Right lobe of liver (tissue), 6 donors: ENCODE measurements at regions not wholly inside any gene's neighbourhood (a gene's known extent, or its start where the extent isn't known, plus 50 kb on each side); places are given as distances from the start of the nearest gene placed in this dataset.

ENCODE experiments used
- ATAC-seq, 4 donors: fragments of 200-7000 bp; cut with Tn5 transposase; one replicate each; pipeline ENCODE4 v1.9.1; 2020; ENCODE audit warnings: mild to moderate bottlenecking in 4 of 4, moderate library complexity in 4 of 4
- DNase-seq, 3 donors: peaks; one replicate each; pipeline ENCODE4 v3.0.0-alpha.2; 2020
- H3K27ac ChIP-seq, 3 donors: fragments of 200-600 bp; one replicate each; pipeline ENCODE4 v1.8.0; 2022
- H3K27me3 ChIP-seq, 2 donors: fragments of 200-600 bp; one replicate each; pipeline ENCODE4 v1.8.0; 2022
- H3K36me3 ChIP-seq, 4 donors: fragments of 200-600 bp; sonication (generic) in 1 of 4; one replicate each; pipeline versions ENCODE4 v1.5.1 to v1.8.0; 2017 to 2022; ENCODE audit warnings: control low read depth in 1 of 4
- H3K4me1 ChIP-seq, 4 donors: fragments of 200-600 bp; sonication (generic) in 1 of 4; one replicate each; pipeline versions ENCODE4 v1.5.1 to v1.8.0; 2017 to 2022; ENCODE audit warnings: control low read depth in 1 of 4
- H3K4me3 ChIP-seq, 3 donors: fragments of 200-600 bp; one replicate each; pipeline ENCODE4 v1.8.0; 2022
- H3K9me3 ChIP-seq, 4 donors: fragments of 200-600 bp; sonication (generic) in 1 of 4; one replicate each; pipeline versions ENCODE4 v1.5.1 to v1.8.0; 2017 to 2022; ENCODE audit warnings: control low read depth in 1 of 4
- POLR2A ChIP-seq: fragments of 450-650 bp; IDR thresholded peaks from one replicate; pipeline ENCODE4 v1.6.1; 2017; ENCODE audit warnings: antibody characterized with exemption, mild to moderate bottlenecking
- WGBS: methylation state at CpG from one replicate; pipeline ENCODE4 v1.1.6; 2018; ENCODE audit warnings: low coverage, low lambda C conversion rate; ENCODE audit not compliant: insufficient coverage; ENCODE audit errors: missing lambda C conversion rate; 5-methylcytosine and 5-hydroxymethylcytosine counted together
- intact Hi-C, 2 donors: fragments of 100-400 bp; cut with DNase I; formaldehyde crosslinking; loops; one replicate each; pipeline versions ENCODE4 v1.11.2 to v1.14.1; 2022
- TF ChIP-seq, protein P1 (sequence below), 4 donors: fragments of 200-600 bp in 3 of 4; fragments of 450-650 bp in 1 of 4; IDR thresholded peaks; one replicate each; pipeline versions ENCODE4 v1.5.1 to v1.8.0; 2016 to 2022; ENCODE audit warnings: antibody characterized with exemption in 4 of 4, mild to moderate bottlenecking in 2 of 4
- donor health status: DM: no; HTN: yes; CAD: no.
- donor health status: DM: no; HTN: no; CAD: no.
- donor health status: DM: no; HTN: no; CAD: no.
- donor health status: DM: no; HTN: yes; CAD: no.
- donor health status: DM: no; HTN: yes; CAD: no.

DNA sequence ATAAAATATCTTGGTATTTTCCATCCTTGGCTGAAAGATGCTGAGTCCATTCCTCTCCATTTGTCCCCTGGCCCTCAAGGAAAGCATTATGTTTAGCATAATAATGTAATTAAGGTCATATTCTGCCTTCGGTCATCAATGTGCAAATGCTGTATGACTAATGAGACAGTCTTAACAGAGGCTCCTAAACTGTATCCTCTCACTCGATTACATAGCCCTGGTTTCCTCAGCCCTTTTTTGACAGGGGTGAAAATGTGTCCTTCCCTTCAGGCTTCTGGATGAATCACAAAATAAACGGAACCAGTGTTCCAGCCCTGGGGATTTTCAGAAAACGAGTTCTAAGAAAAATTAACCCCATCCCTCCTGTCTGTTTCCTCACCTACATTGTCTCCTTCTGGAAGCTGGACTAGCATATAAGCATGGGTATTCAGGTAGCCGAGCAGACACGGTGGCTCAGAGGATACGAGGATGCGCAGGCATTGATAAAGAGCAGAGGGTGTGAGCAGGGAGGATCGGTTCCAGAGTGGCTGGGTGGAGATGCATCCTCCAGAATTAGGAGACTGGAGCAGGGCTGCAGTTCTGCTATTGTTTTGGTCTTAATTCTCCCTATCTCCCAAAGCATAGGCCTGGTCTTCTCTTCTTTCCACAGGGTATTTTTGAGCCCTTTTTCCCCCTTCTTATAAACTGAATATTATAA lies 742.9 kb downstream of the TLR4 start:
- no peaks in the 10 kb centered on the region for H3K36me3 ChIP-seq
- no peaks in the 10 kb centered on the region for H3K27me3 ChIP-seq
- no peaks in the 10 kb centered on the region for H3K9me3 ChIP-seq
- TF ChIP-seq, protein P1, sequence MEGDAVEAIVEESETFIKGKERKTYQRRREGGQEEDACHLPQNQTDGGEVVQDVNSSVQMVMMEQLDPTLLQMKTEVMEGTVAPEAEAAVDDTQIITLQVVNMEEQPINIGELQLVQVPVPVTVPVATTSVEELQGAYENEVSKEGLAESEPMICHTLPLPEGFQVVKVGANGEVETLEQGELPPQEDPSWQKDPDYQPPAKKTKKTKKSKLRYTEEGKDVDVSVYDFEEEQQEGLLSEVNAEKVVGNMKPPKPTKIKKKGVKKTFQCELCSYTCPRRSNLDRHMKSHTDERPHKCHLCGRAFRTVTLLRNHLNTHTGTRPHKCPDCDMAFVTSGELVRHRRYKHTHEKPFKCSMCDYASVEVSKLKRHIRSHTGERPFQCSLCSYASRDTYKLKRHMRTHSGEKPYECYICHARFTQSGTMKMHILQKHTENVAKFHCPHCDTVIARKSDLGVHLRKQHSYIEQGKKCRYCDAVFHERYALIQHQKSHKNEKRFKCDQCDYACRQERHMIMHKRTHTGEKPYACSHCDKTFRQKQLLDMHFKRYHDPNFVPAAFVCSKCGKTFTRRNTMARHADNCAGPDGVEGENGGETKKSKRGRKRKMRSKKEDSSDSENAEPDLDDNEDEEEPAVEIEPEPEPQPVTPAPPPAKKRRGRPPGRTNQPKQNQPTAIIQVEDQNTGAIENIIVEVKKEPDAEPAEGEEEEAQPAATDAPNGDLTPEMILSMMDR (IDR thresholded peaks at IDR 0.05), result no peak
- TF ChIP-seq POLR2A, result no peak
- DNase-seq, result no peak
- ATAC-seq, result no peak
- H3K27ac ChIP-seq, result no peak overlapping the region
- H3K4me3 ChIP-seq, result no peak overlapping the region
- WGBS, result 48% methylated on average over 9 of the region's 9 CpGs
- intact Hi-C loops, result no loop called here
- H3K4me1 ChIP-seq, result no peaks in the 10 kb centered on the region

DNA sequence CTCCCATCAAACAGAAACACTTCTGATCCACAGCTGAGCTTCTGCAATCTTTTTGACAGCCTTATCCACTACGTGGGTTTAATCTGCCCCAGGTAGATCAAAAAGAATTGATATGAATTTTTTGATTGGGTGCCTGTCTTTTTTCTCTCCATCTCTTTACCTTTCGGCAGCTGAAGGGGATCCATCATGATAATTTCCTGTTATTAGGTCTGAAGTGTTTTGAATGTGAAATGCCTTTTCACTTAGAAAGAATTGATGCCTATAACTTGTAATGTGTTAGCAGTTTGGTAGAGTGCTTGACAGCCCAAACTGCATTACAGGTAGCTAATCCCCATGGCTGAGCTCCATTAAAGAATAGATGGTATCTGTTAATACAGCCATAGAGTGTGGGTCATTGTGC lies 745.4 kb downstream of the TLR4 start:
- DNase-seq (no peak), ATAC-seq (no peak)
- Histone ChIP-seq H3K9me3 (no peaks in the 10 kb centered on the region), H3K36me3 (no peaks in the 10 kb centered on the region), H3K27ac (no peak overlapping the region), H3K27me3 (no peaks in the 10 kb centered on the region), H3K4me3 (no peak overlapping the region), H3K4me1 (no peaks in the 10 kb centered on the region)
- intact Hi-C loops, result no loop called here
- TF ChIP-seq, protein P1 (IDR thresholded peaks at IDR 0.05), result no peak
- no peak for TF ChIP-seq POLR2A
- WGBS, result 54% methylated on average over 2 of the region's 2 CpGs

DNA sequence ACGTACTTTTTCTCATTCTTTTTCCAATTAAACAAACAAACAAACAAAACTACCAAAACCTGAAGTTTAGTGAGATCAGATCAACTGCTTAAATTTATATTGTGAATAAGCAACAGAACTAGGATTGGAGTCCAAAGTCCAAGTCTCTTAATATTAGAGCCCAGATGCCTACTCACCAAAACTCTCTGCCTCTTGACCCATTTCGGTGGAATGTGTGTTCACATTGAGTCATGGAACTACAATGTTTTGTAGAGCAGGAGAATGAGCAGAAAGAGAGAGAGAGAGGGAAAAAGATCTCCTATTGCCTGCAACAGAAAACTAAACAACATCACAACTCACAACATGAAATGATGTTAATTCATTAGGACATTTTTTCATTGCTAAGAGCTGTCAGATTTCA lies 751.1 kb downstream of the TLR4 start:
- Histone ChIP-seq H3K4me3 (no peak overlapping the region), H3K36me3 (no peaks in the 10 kb centered on the region), H3K9me3 (no peaks in the 10 kb centered on the region), H3K4me1 (no peaks in the 10 kb centered on the region), H3K27ac (no peak overlapping the region), H3K27me3 (no peaks in the 10 kb centered on the region)
- peak in 1 of 4 donors; percentile 62 for ATAC-seq
- no peak for DNase-seq
- intact Hi-C loops, result no loop called here
- 57% methylated on average over 2 of the region's 2 CpGs for WGBS
- TF ChIP-seq POLR2A, result no peak
- TF ChIP-seq, protein P1 (IDR thresholded peaks at IDR 0.05), result no peak

DNA sequence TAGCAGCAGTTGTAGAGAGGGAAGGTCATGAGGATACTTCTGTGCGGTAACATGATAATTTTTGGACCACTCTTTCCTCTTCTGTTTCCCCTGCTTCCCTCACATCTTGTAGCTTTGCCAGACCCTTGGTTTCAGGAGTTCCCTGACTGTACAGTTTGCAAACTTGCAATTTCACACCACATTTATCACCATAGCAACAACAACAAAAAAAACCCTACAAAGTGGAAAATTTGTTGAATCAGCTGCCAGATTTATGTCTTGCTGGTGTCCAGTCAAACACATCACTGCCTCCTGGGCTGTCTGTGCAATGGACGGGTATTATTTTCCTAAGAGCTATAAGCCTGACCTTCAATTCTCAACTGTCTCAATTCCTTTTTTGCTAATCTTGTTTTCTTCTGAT lies 751.6 kb downstream of the TLR4 start:
- no peak overlapping the region for H3K27ac ChIP-seq

More for the DNA sequence above, 751.6 kb downstream of the TLR4 start:
- Histone ChIP-seq H3K36me3 (no peaks in the 10 kb centered on the region), H3K4me3 (no peak overlapping the region), H3K27me3 (no peaks in the 10 kb centered on the region), H3K4me1 (no peaks in the 10 kb centered on the region), H3K9me3 (no peaks in the 10 kb centered on the region)
- no peak for TF ChIP-seq POLR2A
- TF ChIP-seq, protein P1 (IDR thresholded peaks at IDR 0.05), result no peak
- intact Hi-C loops, result no loop called here
- ATAC-seq, result no peak
- 74% methylated on average over 2 of the region's 2 CpGs for WGBS
- no peak for DNase-seq
